NCI-H2171 (cell line): ENCODE measurements at regions not wholly inside any gene's neighbourhood (a gene's known extent, or its start where the extent isn't known, plus 50 kb on each side); places are given as distances from the start of the nearest gene placed in this dataset.

Experiments used
- DNase-seq: peaks from one replicate; lab custom pipeline; 2025; lab: John Stamatoyannopoulos, UW

DNA sequence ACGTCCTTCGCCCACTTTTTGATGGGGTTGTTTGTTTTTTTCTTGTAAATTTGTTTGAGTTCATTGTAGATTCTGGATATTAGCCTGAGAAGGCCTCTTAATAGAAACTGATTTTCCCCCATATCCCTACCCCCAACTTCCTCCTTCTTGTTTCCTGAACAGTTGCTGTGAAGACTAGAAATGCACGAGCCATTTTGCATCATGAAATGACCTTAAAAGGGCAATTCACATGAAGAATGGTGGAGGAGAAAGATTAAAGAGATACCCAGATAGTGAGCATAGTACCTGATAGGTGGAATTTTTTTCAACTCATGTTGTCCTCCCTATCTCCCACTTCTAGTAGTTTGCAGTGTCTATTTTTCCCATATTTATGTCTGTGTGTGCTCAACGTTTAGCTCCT is 55.2 kb upstream of the KCNH8 start:
- DNase-seq = no peak

DNA sequence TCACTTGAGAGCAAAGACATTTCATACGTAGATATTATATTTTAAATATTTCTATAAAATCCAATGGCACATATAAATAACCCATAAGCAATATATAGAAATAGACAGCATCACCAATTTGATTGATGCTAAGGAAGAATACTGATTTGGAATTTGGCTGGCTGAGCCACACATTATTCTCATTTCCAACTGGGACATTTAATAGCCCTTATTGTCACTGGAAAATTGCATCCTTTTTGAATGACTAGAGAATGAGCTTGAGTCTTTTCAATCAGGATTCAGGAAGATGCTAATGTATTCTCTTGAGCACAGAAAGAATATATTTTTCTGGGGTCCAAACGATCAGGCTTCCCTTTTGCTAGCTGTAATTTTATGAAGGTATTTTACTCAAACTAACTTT is 70.9 kb upstream of the KCNH8 start:
- DNase-seq = no peak

DNA sequence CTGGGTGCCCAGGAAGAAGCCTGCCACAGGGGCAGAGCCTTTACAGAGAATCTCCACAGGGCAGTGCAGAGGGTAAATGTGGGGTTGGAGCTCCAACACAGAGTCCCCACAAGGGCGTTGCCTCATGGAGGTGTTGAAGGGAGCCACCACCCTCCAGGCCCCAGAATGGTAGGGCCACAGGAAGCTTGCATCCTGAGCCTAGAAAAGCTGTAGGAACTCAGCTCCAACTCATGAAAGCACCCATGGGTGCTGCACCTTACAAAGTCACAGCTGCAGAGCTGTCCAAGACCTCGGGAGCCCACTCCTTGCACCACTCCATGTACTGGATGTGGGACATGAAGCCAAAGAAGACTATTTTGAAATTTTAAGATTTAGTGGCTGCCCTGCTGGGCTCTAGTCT is 73.3 kb upstream of the KCNH8 start:
- DNase-seq = no peak

DNA sequence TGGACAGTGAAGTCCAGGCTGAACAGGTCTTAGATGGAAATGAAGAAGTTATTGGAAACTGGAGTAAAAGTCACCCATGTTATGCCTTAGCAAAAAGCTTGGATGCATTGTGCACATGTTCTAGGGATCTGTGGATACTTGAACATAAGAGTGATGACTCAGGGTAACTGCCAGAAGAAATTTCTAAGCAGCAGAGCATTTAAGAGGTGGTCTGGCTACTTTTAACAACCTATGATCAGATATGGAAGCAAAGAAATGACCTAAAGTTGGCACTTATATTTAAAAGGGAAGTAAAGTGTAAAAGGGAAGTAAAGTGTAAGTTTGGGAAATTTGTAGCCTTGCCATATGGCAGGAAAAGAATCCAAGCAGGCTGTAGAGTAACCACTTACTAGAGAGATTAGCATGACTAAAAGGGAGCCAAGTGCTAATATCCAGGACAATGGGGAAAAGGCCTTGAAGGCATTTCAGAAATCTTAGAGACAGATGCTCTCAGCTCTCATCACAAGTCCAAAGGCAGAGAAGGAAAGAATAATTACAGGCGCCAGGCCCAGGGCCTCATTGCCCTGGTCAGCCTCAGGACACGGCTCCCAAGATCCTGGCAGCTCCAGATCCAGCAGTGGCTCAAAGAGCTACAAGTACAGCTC is 73.9 kb upstream of the KCNH8 start:
- DNase-seq = no peak

DNA sequence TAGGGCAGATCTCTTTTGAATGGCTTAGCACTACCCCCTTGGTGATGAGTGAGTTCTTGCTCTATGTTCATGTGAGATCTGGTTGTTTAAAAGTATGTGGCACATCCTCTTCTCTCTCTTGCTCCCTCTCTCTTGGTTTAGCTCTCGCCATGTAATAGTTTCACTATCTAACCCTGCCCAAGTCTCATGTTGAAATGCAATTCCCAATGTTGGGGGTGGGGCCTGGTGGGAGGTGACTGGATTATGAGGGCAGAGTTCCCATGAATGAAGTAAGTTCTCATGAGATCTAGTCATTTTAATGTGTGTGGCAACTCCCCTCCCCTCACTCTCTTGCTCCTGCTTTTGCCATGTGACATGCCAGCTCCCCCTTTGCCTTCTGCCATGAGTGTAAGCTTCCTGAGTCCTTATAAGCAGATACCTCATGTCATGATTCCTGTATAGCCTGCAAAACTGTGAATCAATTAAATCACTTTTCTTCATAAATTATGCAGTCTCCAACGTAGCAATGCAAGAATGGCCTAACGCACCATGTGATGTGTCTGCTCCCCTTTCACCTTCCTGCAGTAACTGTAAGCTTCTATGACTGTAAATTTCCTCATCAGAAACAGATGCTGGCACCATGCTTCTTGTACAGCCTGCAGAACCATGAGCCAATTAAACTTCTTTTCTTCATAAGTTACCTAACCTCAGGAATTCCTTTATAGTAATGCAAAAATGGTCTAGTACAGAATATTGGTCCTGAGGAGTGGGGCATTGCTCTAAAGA is 74.8 kb upstream of the KCNH8 start:
- no peak for DNase-seq

GRCh38 chr3:19070325-19070724 is 78.0 kb upstream of the KCNH8 start:
- DNase-seq = no peak

DNA sequence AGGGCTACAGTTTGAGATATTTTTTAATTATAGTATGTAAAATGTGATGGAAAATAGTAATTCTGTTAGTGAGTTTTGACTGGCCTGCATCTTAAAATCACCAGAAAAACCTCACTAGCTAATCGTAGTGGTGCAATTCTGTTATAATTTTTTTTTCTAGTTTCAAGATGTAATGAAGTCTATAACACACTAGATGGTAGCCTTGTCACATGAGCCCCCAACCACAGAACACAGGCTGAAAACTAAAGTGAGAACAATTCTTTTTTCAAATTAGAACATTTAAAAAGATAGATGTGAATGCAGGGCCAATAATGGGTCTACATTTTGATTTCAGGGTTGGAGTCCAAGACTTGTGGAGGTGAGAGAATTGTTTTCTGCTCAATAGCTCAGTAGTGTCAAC is 83.3 kb upstream of the KCNH8 start:
- peak; percentile 4 for DNase-seq

GRCh38 chr3:19063936-19064335 is 84.4 kb upstream of the KCNH8 start:
- DNase-seq = no peak

GRCh38 chr3:19060404-19060803 is 87.9 kb upstream of the KCNH8 start:
- DNase-seq = no peak

DNA sequence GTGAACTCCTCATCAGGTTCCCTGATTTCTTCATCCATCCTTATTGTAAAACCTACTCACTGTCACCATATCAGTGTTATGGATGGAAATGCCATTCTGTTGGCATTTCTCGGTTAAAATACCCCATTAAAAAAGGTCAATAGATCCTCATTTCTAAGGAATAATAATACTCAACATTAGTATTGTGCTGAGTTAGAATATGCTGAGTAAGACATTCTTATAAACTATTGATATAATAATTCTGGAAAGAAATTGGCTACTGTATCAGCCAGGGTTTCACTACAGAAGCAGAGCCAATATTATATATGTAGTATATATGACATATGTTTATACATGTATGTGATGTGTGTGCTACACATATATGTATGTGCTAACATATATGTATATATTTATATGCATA is 95.4 kb upstream of the KCNH8 start:
- no peak for DNase-seq

DNA sequence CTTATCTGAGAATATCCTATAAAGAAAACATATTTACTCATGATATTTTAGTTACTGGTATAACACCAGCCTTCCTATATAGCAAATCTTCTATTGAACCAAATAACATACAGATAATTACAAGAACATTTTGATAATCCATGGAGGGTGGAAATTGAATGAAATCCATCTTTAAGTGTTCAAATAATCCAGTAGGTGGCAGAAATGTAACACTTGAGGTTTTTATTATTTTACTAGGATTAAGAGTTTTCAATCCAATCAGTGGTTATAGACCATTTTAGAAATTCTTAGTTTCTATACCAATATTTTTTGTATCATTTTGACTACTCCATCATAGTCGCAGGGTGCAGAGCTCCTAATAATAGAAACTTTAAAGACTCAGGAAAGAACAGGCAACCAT is 101.9 kb upstream of the KCNH8 start:
- DNase-seq = no peak

DNA sequence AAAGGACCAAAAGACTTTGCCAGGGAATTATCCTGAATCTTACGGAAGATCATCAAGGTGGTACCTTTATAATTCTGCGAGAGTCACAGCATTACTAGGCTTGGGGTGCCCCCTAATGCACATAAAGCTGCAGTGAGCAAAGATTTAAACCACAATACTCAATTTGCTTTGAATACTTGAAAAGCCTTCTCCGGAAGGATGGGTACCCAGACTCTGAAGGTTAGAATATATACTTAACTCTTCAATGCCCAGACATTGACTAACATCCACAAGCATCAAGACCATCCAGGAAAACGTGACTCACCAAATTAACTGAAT is 117.8 kb upstream of the KCNH8 start:
- DNase-seq = no peak

- no peak for DNase-seq
Observed at GRCh38 chr3:19029837-19030521, 118.3 kb upstream of the KCNH8 start.

- no peak for DNase-seq
Observed at GRCh38 chr3:19025441-19025840, 122.9 kb upstream of the KCNH8 start.

DNA sequence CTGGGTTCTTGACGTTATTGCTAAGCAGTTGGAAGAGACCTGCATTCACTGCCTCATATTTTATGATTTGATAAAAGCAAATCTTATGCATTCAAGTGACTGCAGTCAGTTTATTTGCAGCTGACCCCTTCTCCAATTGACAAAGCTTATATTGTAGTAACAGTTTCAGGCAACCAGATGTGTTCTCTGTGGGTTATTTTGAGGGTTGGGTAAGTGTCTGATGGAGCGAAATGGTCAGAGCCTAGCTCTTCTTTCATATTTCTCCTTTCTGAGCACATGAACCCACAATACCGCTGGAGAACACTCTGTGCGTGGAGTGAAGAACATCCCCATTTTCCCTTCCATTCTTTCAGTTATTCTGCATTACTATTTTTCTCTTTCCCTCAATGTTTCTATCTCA is 125.8 kb upstream of the KCNH8 start:
- DNase-seq = no peak

GRCh38 chr3:19016851-19017250 is 131.5 kb upstream of the KCNH8 start:
- DNase-seq = no peak

GRCh38 chr3:19013879-19014278 is 134.4 kb upstream of the KCNH8 start:
- no peak for DNase-seq

- no peak for DNase-seq
Observed at GRCh38 chr3:19012846-19013245, 135.5 kb upstream of the KCNH8 start.

DNA sequence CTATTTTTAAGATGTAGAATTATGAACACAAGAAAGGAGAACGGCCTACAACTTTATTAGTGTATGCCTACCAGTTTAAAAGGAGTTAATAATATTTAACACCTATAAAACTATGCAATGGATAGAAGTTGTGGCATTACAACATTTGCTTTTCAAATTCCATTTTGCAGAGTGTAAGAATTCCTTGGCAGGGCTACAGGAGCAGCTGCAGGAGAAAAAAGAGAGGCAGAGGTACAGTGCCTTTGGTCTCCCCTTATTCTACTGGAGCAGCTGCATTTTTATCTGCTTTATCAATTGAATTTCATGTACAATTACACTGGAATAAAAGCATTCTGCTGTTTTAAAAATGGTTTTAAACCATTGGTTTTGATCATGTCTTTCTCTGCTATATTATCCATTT is 145.7 kb upstream of the KCNH8 start:
- DNase-seq = no peak

GRCh38 chr3:18998069-18998468 is 150.2 kb upstream of the KCNH8 start:
- no peak for DNase-seq

DNA sequence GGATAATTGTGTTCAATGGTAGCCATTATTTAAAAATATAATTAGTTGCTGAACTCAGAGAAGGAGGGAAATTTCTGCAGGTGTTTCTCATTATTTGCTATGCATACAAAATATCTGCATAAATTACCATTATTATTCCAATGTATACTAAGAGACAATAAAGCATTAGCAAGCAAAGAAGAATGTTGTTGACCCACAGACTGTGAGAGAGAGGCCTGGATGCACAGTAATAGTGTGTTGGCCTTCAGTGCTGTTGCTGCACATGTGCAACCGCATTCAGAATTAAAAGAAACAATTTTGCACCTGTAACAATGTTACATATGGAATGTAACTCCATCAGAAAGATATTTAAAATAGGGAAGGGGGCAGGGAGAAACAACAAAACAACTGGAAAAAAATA is 155.6 kb upstream of the KCNH8 start:
- no peak for DNase-seq

DNA sequence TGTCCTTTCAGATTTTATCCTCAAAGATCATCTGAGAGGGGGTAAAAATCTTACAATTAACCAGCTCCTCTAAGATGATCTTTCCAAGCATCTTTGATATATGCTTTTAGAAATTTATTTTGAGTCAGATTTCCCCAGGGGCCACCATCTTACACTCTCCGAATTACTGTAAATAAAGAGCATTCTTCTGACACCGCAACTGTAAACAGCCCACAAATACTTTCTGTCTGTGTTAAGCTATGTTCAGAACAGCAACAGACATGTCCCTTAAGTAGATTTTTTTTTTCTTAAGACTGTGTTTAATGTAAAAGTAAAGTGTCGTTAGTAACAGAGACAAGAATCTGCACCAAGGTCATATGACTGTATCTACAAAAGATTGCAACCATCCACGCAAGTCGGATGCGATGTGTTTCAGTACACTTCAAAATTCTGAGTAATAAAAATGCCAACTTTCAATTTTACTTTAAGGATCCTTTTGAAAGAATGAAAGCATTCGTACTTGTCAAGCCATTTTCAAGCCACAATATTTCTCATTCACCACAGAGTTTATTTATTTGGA is 159.0 kb upstream of the KCNH8 start:
- DNase-seq = no peak

DNA sequence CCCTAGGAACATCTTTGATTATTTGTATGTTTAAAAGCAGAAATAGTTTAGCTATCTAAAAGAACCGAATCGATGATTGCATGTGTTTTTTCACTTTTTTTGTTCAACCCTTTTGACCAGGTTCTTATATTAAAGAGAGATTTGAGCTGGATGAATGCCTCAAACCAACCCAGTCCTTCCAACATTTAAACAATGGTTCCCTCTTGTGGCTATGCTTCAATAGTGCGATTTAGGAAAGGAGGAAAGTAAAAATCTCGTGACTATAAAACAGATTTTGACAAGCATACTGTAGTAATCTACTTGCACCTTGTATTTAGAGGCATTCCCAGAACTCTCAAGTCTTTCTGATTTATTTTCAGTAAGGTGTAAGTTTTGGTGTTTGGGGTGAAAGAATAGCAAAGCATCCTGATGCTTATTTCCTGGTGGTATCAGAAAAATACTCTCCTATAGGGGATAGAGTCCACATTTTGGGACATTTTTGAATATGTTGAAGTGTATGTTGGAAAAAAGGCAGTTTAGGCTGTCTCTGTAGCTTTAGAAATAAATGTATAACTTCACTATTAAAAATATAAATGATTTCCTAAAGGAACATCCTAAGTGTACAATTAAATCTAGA is 159.6 kb upstream of the KCNH8 start:
- peak; percentile 29 for DNase-seq
